NCI-H345 (cell line): ENCODE measurements at regions not wholly inside any gene's neighbourhood (a gene's known extent, or its start where the extent isn't known, plus 50 kb on each side); places are given as distances from the start of the nearest gene placed in this dataset.
"Not testable (repeated sequence)": the region's sequence is repeated elsewhere in the genome, so short reads cannot be mapped to it uniquely, and the experiment has no call there.

Experiments
- DNase-seq: peaks from one replicate; lab custom pipeline; 2025; lab: John Stamatoyannopoulos, UW

DNA sequence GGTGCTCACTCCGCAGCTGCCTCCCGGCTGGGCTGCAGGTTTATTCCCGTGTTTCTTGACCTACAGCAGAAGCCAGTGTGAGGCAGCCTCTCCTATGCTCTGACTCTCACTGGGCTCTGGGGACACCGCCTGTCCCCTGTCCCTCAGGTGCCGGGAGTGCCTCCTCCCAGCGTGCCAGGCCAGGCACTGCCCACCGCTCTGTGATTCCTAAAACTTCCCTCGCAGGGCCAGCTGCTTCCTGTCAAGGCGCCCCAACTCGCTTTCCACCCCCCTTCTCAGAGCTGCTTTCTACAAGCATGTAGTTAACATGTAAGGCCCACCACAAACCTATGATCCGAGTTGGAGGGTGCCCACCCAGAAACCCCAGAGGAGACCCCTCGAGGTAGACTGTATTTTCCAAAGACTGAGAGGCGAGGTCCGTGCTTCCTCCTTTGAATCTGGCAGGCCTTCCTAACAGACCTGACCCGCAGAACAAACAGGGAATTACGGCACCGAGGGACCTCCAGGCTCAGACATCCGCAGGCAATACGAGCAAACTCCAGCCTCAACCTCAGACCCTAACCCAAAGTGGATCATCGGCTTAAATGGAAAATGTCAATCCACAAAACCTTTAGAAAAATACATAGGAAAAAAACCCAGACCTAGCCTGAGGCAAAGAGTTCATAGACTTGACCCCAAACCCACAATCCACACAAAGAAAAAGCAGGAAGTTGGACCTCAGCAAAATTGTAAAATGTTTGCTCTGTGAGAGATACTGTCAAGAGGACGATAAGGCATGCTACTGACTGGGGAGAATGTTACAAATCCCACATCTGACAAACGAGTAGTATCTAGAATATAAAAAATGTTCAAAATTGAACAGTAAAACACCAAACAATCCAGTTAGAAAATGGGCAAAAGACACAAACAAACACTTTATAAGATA lies 121.3 kb upstream of the IQSEC1 start:
- no peak for DNase-seq

DNA sequence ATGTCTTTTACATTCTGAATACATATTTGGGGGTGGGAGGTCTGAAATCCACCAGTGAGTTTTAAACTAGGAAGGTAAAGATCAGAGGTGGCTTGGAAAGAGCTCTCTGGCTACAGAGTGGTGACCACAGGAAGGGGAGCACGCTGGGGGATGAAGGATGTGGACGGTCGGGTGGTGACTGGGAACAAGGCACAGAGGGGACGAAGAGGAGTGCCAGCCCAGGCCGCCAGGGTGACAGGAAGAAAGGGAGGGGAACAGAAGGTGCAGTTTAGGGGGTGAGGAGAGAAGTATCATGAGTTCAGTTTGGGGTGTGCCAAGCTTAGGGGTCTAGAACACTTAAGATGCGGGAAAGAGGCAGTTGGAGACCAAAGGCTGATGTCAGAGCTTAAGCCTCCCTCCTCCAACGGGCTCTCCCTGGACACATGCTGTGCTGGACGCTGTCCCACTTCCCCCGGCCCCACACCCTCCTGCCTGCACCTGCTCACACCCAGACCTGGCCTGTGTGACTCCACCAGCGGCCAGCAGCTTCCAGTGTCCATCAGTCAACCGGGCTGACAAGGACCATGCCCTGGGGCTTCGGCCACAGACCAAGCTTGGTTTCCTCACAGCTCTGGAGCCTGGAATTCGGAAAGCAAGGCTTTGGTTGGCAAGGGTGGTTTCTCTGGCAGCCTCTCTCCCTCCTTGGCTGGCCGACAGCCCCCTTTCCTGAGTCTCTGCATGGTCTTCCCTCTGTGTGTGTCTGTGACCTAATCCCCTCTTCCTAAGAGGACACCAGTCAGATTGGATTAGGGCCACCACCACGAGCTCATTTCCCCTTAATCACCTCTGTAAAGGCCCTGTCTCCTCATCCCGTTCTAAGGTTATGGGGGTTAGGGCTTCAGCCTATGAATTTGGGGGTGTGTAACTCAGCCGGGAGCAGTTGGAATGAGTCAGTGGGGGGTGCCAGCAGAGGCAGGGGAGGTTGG lies 120.4 kb upstream of the IQSEC1 start:
- no peak for DNase-seq

DNA sequence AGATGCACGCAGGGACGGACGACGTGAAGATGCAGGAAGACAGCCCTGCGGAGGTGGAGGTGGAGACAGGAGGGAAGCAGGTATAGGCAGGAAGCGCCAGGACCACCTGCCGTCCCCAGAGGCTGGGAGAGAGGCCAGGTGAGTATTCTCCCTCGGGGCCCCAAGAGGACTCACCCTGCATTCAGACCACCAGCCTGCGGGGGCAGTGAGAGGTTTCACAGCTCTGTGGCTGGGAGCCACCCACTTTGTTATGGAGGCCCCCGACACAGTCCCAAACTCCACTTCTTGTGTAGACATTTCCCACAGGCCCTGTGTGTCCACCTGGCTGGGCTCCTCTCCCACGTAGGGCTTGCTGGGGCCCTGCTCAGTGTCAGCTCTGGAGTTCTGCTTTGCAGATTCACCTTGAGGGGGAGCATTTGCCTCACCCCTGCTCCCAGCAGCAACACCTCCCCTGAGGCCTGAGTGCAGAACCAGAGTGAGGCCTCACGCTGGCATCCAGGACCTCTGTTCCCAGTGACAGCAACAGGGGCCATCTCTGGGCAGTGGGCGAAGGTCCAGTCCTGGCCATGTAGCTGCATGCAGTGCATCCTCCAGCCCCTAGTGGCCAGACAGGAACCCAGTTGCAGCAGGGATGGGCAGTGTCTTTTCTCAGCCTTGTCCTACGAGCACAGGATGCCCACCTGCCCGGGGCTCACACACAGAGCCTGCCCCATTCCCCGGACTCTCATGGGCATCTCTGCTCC lies 119.4 kb upstream of the IQSEC1 start:
- no peak for DNase-seq

DNA sequence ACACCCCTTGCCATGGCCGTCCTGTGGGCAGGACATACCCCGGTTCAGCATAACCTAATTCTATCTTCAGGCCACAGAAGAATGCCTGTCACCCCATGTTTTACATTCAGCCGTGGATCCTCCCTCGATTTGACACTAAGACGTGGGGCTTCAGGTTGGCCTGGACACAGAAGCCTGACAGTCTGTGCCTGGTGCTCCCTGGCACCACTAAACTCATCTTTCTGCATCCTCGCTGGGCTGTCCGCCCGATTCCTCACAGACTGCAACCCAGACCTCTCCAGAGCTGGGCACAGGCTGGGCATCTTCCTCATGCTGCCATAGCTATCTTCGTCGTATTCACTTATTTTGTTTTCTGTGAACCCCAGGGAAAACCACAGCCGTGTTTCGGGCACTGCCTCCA lies 117.8 kb upstream of the IQSEC1 start:
- DNase-seq = no peak

DNA sequence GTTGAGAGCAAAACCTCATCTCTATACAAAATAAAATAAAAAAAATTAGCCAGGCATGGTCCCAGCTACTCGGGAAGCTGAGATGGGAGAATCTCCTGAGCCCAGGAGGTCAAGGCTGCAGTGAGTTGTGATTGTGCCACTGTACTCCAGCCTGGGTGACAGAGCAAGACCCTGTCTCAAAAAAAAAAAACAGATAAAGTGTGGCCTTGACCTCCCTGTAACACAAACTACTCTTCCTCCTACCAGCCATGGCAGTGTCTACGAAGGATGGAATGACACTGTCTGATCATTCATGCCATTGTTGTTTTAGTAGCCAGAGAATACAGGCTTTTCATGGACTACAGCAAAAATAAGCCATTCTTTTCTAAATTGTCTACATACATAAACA lies 117.1 kb upstream of the IQSEC1 start:
- no peak for DNase-seq

DNA sequence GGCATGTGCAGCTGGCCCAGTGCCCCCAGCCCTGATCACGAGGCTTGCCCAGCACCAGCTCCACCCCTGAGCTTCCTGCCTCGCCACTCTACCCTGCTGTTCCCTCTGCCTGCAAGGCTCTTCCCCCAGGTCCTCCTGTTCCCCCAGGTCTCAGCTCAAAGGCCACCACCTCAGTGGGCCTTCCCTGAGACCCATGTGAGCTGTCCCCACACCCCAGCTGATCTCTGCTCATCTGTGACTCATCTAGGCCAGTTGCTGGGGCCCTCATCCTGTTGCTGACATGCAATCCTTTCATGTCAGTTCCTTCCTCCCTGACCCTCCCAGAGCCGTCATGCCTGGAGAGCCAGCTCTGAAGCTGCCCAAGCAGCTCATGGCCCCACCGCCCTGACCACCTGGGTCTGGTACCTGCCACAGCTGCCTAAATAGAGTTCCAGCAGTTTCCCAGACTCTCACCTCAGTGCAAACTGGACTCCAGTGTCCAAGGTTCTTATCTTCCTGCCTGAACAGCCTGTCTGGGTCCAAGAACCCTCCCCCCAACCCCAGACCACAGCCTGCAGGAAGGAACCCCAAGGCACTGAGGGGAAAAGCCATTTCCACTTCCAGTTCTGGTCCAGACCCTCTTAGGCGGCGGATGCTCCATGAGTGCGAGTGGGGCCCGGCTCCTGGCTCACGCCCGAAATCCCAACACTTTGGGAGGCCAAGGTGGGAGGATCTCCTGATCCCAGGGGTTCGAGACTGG lies 116.6 kb upstream of the IQSEC1 start:
- no peak for DNase-seq

DNA sequence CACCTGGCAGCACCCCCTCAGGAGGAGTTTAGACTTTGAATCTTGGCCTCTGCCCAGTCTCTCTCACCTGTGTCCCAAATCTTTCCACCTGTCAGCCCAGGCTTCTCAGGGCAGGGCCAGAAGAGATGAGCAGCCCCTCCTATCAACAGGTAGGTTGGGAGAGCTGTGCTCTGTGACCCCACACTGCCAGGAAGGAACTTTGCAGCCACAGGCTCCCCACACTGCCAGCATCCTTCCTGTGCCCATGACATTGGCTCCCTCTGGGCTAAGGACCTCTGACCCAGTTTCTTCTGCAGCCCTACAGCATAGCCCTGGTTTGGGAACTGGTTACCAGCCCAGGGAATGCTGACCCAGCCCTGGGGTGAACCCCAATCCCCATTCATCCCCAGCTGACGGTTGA lies 115.7 kb upstream of the IQSEC1 start:
- DNase-seq = no peak

DNA sequence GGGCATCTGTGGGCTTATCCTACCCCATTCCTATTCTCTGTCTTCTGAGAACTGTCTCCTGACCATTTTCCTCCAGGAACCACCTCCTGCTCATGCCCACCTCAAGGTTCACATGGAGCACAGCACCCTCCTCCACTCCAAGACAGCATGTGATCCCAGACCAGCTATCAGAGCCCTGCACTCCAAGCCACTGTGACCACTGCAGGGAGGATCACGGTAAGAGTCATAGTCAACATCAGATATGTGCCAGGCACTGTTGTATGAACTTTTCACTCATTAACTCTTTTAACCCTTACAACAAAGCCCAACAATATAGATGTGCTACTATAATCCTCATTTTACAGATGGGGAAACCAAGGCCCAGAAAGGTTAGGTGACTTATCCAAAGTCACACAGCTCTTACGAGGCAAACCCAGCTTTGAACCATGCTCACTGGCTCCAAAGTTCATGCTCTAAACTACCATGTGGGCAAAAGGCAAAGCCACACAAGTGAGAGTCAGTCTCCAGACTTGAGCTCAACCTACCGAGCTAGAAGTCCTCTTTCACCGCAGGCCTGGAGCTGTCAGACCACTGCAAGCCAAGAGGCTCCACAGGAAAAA lies 115.1 kb upstream of the IQSEC1 start:
- DNase-seq = no peak

DNA sequence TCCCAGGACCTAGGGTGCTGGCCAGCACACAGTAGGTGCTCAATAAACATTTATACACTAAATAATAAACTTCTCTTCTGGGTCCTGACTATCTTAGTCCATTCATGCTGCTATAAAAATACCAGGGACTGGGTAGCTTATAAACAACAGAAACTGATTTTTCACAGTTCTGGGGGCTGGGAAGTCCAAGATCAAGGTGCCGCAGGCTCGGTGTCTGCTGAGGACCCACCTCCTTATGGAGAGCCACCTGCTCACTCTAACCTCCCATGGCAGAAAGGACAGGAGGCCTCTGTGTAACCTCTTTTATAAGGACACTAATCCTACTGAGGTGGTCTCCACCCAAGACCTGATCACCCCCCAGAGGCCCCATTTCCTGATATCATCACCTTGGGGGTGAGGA lies 114.4 kb upstream of the IQSEC1 start:
- DNase-seq = no peak

DNA sequence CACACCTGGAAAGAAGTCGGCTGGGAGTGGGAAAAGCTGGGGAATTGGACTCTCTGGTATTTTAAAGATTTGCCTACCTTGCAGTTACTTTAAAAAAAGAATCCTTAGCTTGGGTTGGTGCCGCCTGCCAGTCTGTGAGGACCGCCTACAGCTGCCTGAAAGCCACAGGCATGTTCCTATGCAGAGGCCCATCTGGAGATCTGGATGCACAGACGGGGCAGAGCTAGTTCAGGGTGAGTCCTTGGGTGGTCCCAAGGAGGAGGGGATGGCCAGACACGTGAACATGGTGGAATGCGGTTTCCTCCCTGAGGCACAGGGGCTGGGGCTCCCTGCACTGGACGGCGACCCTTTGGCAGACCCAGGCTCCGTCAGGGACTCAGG lies 113.2 kb upstream of the IQSEC1 start:
- DNase-seq = no peak

DNA sequence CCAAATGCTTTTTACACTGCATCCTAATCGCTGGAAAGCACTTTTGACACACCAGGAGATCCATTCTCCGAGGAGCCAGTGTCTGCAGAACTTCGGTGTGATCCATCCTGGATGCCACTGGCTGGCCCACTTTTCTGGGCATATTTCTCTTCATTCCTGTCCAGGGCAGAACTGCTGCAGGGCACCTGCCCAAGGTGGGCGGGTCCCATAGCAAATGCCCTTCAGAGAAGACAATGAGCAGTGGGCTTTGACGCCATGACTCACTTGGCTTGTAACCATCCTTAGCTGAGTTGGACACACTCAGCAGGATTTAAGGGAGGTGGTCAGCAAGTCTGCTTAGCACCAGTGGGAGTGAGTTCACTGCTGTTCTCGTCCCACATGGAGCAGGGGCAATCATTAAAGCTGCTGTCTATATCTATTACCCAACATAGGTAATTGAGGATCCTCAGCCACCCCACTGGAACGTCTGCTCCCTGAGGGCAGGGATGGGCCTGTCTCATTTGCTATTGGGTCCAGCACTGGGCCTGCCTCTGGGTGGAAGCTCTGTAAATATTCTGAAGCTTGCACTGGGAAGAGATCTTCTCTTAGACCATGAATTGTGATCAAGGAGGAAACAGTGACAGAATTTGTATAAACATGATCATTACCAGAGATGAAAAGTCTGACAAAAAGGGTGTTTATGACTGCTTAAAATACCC lies 112.7 kb upstream of the IQSEC1 start:
- DNase-seq = no peak

DNA sequence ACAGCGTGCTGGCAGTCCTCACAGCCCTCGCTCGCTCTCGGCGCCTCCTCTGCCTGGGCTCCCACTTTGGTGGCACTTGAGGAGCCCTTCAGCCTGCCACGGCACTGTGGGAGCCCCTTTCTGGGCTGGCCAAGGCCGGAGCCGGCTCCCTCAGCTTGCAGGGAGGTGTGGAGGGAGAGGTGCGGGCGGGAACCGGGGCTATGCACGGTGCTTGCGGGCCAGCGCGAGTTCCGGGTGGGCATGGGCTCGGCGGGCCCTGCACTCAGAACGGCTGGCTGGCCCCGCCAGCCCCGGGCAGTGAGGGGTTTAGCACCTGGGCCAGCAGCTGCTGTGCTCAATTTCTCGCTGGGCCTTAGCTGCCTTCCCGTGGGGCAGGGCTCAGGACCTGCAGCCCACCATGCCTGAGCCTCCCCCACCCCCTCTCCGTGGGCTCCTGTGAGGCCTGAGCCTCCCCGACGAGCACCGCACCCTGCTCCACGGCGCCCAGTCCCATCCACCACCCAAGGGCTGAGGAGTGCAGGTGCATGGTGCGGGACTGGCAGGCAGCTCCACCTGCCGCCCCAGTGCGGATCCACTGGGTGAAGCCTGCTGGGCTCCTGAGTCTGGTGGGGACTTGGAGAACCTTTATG lies 106.5 kb upstream of the IQSEC1 start:
- not testable (repeated sequence) for DNase-seq

DNA sequence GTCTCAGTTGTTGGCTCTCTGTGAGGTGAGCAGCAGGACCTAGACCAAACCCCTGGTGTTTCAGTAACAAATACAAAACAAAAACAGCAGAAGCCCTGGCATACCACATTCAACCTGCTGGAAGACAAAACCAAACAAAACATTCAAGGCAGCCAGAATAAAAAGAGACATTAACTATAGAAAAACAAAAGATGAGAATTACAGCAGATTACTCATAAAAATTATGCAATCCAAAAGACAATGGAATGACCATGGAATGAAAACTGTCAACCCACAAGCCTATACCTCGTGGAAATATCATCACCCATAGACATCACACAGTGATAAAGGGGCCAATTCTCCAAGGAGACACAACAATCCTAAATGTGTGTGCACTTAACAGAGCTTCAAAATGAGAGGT lies 106.0 kb upstream of the IQSEC1 start:
- no peak for DNase-seq

DNA sequence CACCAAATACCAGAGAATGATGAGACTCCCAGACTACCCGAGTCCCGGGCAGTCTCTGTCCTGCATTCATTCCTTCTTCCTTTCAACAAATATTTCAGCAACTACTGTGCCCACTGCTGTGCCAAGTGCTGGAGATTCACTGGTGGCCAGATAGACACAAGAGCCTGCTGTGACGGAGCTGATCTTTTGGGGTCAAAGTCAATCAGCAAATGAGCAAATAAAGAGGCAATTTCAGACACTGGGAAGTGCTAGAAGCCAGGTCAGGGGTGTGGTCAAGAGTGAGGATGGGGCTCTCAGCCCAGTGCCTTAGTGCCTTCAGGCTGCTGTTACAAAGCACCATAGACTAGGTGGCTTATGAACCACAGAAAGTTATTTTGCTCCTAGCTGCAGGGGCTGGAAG lies 104.9 kb upstream of the IQSEC1 start:
- no peak for DNase-seq

DNA sequence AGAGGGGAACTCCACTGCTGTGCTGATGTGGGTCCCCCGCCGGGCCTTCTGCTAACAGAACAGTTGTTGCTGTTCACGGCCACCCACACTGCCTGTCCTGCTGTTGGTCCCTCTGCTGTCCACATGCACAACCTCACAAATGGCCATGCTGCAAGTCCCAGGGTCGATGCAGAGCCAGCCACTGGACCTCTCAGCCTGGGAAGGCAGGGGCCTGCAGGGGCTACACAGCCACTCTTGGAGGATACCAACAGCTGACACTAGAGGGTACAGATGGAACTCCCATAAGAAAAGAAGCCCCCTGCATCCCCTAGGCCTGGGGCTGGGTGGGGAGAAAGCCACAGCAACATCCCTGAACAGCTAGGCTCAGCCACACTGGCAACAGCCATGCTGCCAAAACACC lies 104.4 kb upstream of the IQSEC1 start:
- no peak for DNase-seq

DNA sequence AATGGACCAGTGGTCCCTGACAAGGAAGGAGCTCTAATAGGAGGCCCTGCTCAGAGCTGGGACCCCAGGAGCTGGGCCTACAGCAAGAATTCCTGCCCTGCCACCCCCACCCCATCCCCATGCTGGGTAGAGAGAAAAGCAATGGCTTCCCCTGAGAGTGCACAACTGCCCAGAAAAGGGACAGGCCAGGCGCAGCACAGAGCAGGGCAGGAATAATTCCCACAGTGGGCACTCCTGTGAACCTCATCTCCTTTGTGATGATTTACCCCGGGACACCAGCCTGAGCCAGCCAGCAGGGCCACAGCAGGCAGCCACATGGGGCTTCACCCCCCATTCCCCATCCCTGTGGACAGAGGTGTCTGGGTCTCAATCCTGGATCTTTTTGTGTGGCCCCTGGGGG lies 104.0 kb upstream of the IQSEC1 start:
- DNase-seq = no peak

DNA sequence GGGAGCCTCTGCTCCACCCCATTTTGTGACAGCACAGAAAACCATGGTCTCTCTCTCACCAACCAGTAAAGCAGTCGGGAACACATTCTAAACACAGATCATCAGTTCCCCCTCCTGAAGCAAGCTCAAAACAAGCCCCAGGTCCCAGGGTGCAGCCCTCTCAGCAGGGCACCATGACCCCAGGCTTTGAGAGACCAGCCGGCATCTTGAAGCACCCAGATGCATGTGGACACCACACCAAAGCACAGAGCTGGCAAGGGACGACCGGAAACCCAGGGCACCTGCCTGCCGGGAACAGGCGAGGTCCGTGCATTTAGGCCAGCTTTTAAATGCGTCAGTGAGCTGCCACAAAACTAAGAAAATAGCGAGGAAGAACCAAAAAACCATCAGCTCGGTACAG lies 103.2 kb upstream of the IQSEC1 start:
- DNase-seq = no peak

DNA sequence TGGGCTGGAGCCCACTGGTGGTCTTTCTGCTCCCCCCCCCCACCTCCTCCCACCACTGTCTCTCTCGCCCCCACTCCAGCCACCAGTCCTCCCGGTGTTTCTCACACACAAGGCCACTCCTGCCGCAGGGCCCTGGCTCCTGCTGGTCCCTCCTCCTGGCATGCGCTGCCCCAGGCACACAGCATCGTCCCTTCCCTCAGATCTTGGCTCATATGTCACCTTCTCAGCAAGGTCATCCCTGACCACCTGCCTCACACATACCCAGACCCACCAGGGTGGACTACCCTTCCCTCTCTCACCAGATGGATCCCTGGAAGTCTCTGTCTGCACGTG lies 101.5 kb upstream of the IQSEC1 start:
- DNase-seq = no peak

DNA sequence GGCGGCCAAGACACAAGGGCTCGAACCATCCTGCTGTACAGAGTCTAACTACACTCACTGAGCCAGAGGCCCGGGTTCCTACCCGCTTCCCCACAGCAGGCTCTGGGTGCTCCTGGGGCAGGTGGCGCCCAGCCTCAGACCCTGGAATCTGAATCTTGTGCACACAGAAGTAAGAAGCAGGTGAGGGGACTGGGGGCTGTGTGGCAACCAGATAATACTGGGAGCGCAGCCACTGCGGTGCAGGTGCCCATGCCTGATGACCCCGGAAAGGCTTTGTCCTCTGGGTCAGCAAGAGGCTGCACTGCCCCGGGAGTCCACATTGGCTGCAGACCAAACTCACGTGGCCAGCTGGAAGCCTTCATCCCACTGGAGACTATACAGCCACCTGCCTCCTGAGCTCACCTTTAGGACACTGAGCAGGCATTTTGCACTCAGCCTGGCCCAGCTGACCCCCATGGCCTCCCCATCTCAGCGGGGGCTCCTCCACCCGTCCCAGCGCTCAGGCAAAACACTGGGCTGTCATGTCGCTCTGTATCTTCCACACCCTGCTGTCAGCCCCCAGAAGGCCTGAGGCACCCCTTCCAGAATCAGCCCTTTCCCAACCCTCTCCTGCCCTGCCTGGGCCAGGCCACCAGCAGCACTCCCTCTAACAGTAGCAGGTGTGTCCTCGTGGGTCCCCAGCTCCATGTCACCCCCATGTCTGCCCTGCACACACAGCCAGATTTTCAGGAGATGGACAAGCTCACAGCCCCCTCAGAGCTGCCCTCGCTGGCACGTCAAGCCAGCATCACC lies 101.0 kb upstream of the IQSEC1 start:
- DNase-seq = no peak
